Epithelial cell of esophagus (primary cell): ENCODE measurements at regions not wholly inside any gene's neighbourhood (a gene's known extent, or its start where the extent isn't known, plus 50 kb on each side); places are given as distances from the start of the nearest gene placed in this dataset.

Source experiments
- DNase-seq: peaks from one replicate; pipeline ENCODE4 v3.0.0; 2010; ENCODE audit warnings: low read depth
- H3K4me3 ChIP-seq: 2 replicates; pipeline ENCODE4 v1.5.1; 2011; ENCODE audit warnings: mild to moderate bottlenecking, low read length, control low read depth
- CTCF ChIP-seq: IDR thresholded peaks from 2 replicates; pipeline ENCODE4 v1.5.1; 2011; ENCODE audit warnings: low read depth, mild to moderate bottlenecking, low read length, control low read depth, inconsistent platforms; ENCODE audit not compliant: insufficient read depth; ENCODE audit errors: missing control alignments

GRCh38 chr17:68131456-68131855, 95.9 kb downstream of the KPNA2 start:
- no peak for DNase-seq
- TF ChIP-seq CTCF: no peak
- H3K4me3 ChIP-seq: no peak overlapping the region

GRCh38 chr17:68133346-68134045, 98.0 kb downstream of the KPNA2 start:
- TF ChIP-seq CTCF: no peak
- H3K4me3 ChIP-seq: no peak overlapping the region
- DNase-seq: no peak

- H3K4me3 ChIP-seq: no peak overlapping the region
- no peak for DNase-seq
- no peak for TF ChIP-seq CTCF
Measured at GRCh38 chr17:68134046-68134637, 98.6 kb downstream of the KPNA2 start.

- no peak for DNase-seq
Measured at GRCh38 chr17:68134731-68135130, 99.2 kb downstream of the KPNA2 start.

GRCh38 chr17:68135141-68135887, 99.8 kb downstream of the KPNA2 start:
- TF ChIP-seq CTCF: no peak
- no peak for DNase-seq
- H3K4me3 ChIP-seq: no peak overlapping the region

More at GRCh38 chr17:68134731-68135130, 99.2 kb downstream of the KPNA2 start:
- no peak overlapping the region for H3K4me3 ChIP-seq
- no peak for TF ChIP-seq CTCF

GRCh38 chr17:68141050-68141449, 105.5 kb downstream of the KPNA2 start:
- no peak for DNase-seq
- H3K4me3 ChIP-seq: no peak overlapping the region
- no peak for TF ChIP-seq CTCF

- TF ChIP-seq CTCF: no peak
- H3K4me3 ChIP-seq: no peak overlapping the region
- no peak for DNase-seq
Measured at GRCh38 chr17:68142595-68142994, 105.2 kb upstream of the AMZ2 start.
